Transverse colon (tissue), 4 donors: ENCODE measurements at regions not wholly inside any gene's neighbourhood (a gene's known extent, or its start where the extent isn't known, plus 50 kb on each side); places are given as distances from the start of the nearest gene placed in this dataset.

ENCODE experiments used
- DNase-seq: peaks from one replicate; pipeline ENCODE4 v3.0.0-alpha.2; 2019
- H3K27ac ChIP-seq, 4 donors: fragments of 200-600 bp; sonication (generic); 2 replicates each; pipeline ENCODE4 v1.5.1; 2016 to 2018; ENCODE audit warnings: inconsistent platforms in 4 of 4
- H3K27me3 ChIP-seq: fragments of 200-600 bp; sonication (generic); 2 replicates; pipeline ENCODE4 v1.5.1; 2017; ENCODE audit warnings: inconsistent platforms
- H3K36me3 ChIP-seq, 4 donors: fragments of 200-600 bp; sonication (generic); 2 replicates each; pipeline ENCODE4 v1.5.1; 2017 to 2019; ENCODE audit warnings: inconsistent platforms in 4 of 4
- H3K4me1 ChIP-seq, 4 donors: fragments of 200-600 bp; sonication (generic); 2 replicates each; pipeline ENCODE4 v1.5.1; 2017 to 2020; ENCODE audit warnings: inconsistent platforms in 4 of 4
- H3K4me3 ChIP-seq, 4 donors: fragments of 200-600 bp; sonication (generic); 1 replicate in 1 of 4; 2 replicates in 3 of 4; pipeline versions ENCODE4 v1.5.1 to v1.6.1; 2017 to 2019; ENCODE audit warnings: inconsistent platforms in 4 of 4
- H3K9me3 ChIP-seq, 2 donors: fragments of 200-600 bp; sonication (generic); 2 replicates each; pipeline ENCODE4 v1.5.1; 2017 to 2019; ENCODE audit warnings: inconsistent platforms in 2 of 2
- EP300 ChIP-seq: sonication (generic); formaldehyde crosslinking; IDR thresholded peaks from one replicate; pipeline ENCODE4 v1.6.1; 2017; ENCODE audit warnings: antibody characterized with exemption, low read depth
- POLR2A ChIP-seq: fragments of 450-650 bp; IDR thresholded peaks from one replicate; pipeline ENCODE4 v1.6.1; 2016; ENCODE audit warnings: antibody characterized with exemption, mild to moderate bottlenecking, moderate library complexity
- POLR2AphosphoS5 ChIP-seq, 3 donors: sonication (generic); formaldehyde crosslinking; IDR thresholded peaks; one replicate each; pipeline ENCODE4 v1.6.1; 2016; ENCODE audit warnings: antibody characterized with exemption in 3 of 3
- WGBS, 2 donors: methylation state at CpG; one replicate each; pipeline ENCODE4 v1.1.5; 2018; ENCODE audit warnings: low coverage in 1 of 2; 5-methylcytosine and 5-hydroxymethylcytosine counted together
- in situ Hi-C, 4 donors: fragments of 200-750 bp; cut with MboI; loops; one replicate each; pipeline versions ENCODE4 v1.15.0 to v1.15.1; 2017; ENCODE audit warnings: low sequenced_read_pairs in 3 of 4, low pct_ligation_motif_present in 1 of 4, low pct_unique_long_range_greater_than_20kb in 1 of 4
- intact Hi-C: fragments of 100-400 bp; cut with DNase I; formaldehyde crosslinking; loops from one replicate; pipeline ENCODE4 v1.15.1; 2023; ENCODE audit warnings: low total_unique reads
- TF ChIP-seq, protein P1 (sequence below), 5 experiments: fragments of 200-600 bp in 3 of 5; fragments of 450-650 bp in 2 of 5; sonication (generic) in 3 of 5; IDR thresholded peaks; 1 replicate in 2 of 5; 2 replicates in 3 of 5; pipeline ENCODE4 v1.5.1; 2016 to 2017; ENCODE audit warnings: antibody characterized with exemption in 5 of 5, inconsistent platforms in 3 of 5, mild to moderate bottlenecking in 2 of 5, moderate library complexity in 1 of 5

DNA sequence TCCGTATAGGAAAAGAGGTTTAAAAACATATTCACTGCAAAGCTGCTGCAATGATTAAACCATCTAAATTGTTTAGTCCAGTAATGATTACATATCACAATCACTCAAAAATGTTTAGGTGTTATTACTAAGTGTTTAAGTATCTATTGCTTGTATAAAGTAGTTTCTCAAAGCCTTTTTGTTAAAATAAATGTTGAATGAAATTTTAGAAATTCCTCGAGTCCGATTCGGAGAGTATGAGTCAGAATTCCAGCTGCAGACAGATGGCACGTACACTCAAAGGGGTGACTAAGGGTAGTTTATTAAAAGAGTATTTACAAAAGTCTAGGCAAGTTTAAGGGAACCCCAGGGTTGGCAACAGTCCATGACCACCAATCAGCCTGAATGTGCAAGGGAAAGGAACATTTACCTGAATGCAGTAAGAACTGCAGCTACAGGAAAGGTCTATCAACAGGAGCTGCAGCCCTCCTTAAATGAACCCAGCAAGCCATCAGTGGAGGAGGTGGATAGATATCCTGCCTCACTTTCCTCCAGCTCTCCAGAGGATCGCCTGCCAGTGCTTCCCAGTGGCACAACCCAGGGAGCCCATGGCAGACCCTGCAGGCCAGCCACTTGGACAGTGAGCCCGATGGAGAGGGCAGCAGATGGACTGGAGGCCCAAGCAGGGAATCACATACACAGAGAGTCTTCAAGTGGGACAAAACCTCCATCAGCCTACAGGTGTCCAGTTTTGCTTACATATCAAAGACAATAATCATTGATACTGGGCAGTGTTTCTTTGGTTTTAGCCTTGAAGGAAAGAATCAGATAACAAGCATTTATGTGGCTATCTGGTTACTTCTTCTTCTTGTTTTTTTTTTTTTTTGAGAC is 92.1 kb upstream of the SLC44A3 start:
- Histone ChIP-seq H3K36me3 (no peaks in the 10 kb centered on the region), H3K9me3 (no peaks in the 10 kb centered on the region), H3K4me3 (no peak overlapping the region), H3K4me1 (peaks cover 4 to 13% (median 4%) of the 10 kb centered on the region in 4 donors), H3K27me3 (no peaks in the 10 kb centered on the region), H3K27ac (peak overlapping the region; percentile 3 to 50 (median 41))
- DNase-seq: no peak
- in situ Hi-C loops: no loop called here
- WGBS, 2 donors: 55 to 67% methylated on average over 5 to 7 of the region's 7 CpGs
- intact Hi-C loops: no loop called here
- TF ChIP-seq EP300: no peak
- no peak for TF ChIP-seq POLR2A
- TF ChIP-seq POLR2AphosphoS5 (IDR thresholded peaks at IDR 0.05): peak in 2 of 3 donors; percentile 22 to 34
- TF ChIP-seq, protein P1, sequence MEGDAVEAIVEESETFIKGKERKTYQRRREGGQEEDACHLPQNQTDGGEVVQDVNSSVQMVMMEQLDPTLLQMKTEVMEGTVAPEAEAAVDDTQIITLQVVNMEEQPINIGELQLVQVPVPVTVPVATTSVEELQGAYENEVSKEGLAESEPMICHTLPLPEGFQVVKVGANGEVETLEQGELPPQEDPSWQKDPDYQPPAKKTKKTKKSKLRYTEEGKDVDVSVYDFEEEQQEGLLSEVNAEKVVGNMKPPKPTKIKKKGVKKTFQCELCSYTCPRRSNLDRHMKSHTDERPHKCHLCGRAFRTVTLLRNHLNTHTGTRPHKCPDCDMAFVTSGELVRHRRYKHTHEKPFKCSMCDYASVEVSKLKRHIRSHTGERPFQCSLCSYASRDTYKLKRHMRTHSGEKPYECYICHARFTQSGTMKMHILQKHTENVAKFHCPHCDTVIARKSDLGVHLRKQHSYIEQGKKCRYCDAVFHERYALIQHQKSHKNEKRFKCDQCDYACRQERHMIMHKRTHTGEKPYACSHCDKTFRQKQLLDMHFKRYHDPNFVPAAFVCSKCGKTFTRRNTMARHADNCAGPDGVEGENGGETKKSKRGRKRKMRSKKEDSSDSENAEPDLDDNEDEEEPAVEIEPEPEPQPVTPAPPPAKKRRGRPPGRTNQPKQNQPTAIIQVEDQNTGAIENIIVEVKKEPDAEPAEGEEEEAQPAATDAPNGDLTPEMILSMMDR (IDR thresholded peaks at IDR 0.05): no peak

DNA sequence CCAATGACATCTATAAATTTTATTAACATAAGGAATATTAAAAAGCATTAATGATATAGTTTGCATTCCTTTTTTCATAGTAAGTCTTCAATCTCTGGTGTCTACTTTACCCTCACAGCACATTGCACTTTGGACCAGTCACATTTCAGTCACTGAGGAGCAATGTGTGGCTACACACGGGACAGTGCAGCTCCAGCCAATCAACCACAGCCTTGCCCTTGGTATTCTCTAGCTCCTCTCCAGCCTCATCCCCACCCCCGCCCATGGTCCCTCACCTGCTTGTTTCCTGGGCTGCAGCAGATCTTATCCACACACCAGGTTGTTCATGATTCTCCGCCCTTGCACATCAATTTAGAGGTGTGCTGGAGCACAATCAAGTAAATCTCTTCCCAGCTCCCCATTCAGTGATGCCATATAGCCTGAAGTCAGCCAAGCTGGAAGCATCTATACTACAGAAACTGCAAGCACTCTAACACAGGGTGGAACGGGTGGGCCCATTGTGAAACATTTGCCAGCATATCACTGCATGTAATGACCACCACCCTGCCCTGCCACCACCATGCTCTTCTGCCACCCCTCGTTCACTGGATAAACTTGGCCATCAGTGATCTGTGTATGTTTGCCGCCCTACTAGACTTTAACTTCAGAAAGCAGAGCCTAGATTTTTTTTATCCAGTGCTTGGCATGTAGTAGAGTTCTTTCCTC is 93.0 kb upstream of the SLC44A3 start:
- Histone ChIP-seq H3K27me3 (no peaks in the 10 kb centered on the region), H3K27ac (no peak overlapping the region), H3K36me3 (no peaks in the 10 kb centered on the region), H3K4me1 (peaks cover 4 to 13% (median 4%) of the 10 kb centered on the region in 4 donors), H3K4me3 (no peak overlapping the region), H3K9me3 (no peaks in the 10 kb centered on the region)
- intact Hi-C loops: no loop called here
- no peak for DNase-seq
- TF ChIP-seq, protein P1 (IDR thresholded peaks at IDR 0.05): no peak
- no peak for TF ChIP-seq POLR2AphosphoS5 (IDR thresholded peaks at IDR 0.05)
- TF ChIP-seq POLR2A: no peak
- TF ChIP-seq EP300: no peak
- in situ Hi-C loops: no loop called here
- 70 to 83% methylated on average over 4 to 6 of the region's 6 CpGs for WGBS, 2 donors

DNA sequence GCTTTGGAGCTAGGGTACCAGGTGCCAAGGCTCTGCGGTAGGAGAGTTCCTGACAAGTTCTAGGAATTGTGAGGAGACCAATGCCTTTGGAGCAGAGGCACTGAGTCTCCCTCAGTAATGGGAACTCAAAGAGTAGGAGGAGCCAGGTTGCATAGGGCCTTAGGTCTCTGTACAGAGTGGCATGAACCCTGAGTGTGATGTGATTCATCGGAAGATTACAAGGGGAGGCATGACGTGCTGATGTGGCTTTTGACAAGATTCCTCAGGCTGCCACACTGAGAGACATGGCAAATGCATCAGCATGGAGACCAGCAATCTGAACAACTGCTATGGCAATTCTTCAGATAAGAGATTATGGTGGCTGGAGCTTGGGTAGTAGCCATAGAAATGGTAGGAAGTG is 94.6 kb upstream of the SLC44A3 start:
- intact Hi-C loops (no loop called here), in situ Hi-C loops (no loop called here)
- Histone ChIP-seq H3K4me3 (no peak overlapping the region), H3K27me3 (no peaks in the 10 kb centered on the region), H3K9me3 (no peaks in the 10 kb centered on the region), H3K4me1 (peaks cover 4 to 13% (median 4%) of the 10 kb centered on the region in 4 donors), H3K27ac (no peak overlapping the region), H3K36me3 (no peaks in the 10 kb centered on the region)
- DNase-seq: no peak
- 83 to 93% methylated on average over 2 to 3 of the region's 3 CpGs for WGBS, 2 donors
- TF ChIP-seq POLR2AphosphoS5 (IDR thresholded peaks at IDR 0.05): no peak
- TF ChIP-seq, protein P1 (IDR thresholded peaks at IDR 0.05): no peak
- TF ChIP-seq EP300: no peak
- no peak for TF ChIP-seq POLR2A

DNA sequence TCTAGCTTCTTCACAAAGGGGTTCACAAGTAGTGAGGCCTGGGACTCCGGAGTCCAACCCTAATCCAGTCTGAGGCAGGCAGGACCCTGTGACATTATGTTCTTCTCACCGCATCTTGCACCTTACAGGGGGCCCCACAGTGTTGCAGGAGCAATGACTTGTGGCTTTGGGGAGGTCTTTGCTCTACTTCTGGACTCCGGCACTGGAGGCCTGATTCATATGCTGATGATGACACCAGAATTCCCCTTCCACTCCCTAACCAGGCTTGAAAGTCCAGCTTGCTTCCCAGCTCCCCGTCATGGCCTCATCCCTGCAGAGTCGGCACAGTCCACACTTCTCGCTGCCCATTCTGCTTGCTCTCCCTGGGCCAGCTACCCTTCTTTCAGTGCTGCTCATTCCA is 96.3 kb upstream of the SLC44A3 start:
- Histone ChIP-seq H3K4me3 (no peak overlapping the region), H3K27me3 (no peaks in the 10 kb centered on the region), H3K9me3 (no peaks in the 10 kb centered on the region), H3K36me3 (no peaks in the 10 kb centered on the region), H3K27ac (no peak overlapping the region), H3K4me1 (peaks cover 4 to 6% (median 4%) of the 10 kb centered on the region in 4 donors)
- TF ChIP-seq, protein P1 (IDR thresholded peaks at IDR 0.05): no peak
- TF ChIP-seq POLR2AphosphoS5 (IDR thresholded peaks at IDR 0.05) (no peak), EP300 (no peak), POLR2A (no peak)
- in situ Hi-C loops: no loop called here
- intact Hi-C loops: no loop called here
- DNase-seq: no peak
- 88 to 93% methylated on average over 2 to 6 of the region's 6 CpGs for WGBS, 2 donors
